ENCODE measurements at regions not wholly inside any gene's neighbourhood (a gene's known extent, or its start where the extent isn't known, plus 50 kb on each side); places are given as distances from the start of the nearest gene placed in this dataset.
A peak's percentile ranks its signal among the peaks of the same experiment; 100 is the strongest.
"Not testable (repeated sequence)": the region's sequence is repeated elsewhere in the genome, so short reads cannot be mapped to it uniquely, and the experiment has no call there.

- no peak for DNase-seq (ENCODE audit: low read depth)
- H3K4me3 ChIP-seq (ENCODE audit: low read depth, low read length), result peak overlapping the region; percentile 69
- no peak for TF ChIP-seq CTCF (IDR thresholded peaks at IDR 0.05; ENCODE audit: insufficient read depth, low read depth, low read length)
These were observed 92.8 kb upstream of the BTN3A2 start for GRCh38 chr6:26272171-26272637.

DNA sequence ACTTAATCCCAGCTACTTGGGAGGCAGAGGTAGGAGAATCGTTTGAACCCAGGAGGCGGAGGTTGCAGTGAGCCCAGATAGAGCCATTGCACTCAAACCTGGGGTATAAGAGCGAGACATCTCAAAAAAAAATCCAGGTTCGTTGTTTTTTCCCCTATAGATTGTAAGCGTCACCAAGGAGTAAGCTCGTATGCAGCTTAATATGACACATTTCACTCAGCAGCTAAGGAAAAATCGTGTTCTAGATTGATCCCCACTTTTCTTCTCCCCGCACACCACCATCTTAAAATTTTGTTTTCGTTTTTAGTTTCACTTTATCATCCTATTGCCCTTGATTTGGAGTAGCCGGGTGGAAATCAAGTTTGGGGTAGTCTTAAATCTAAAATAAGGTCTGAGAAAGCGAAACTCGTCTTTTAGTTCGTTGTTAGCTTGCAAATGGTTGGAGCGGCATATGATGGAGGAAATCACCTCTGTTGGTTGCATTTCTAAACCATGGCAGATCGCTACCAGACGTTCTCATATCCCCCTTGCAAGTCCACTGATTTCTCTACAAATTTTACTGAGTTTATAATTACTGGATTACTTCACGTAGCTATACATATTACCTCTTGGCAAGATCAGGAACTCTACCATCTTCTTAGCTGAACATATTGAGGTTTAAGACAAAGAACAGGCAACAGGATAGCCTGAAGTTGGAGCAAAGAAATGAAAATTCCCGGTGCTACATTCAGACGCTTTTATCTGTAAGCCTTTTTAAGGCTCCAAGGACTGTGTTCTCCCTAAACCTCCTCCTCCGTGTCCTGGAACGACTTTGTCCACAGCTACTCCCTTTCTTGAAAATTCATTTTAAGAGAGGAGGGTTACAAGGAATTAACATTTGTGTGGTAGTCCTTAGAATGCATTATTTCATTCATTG is 91.1 kb upstream of the BTN3A2 start:
- peak; percentile 61 for DNase-seq (ENCODE audit: low read depth)
- peak overlapping the region; percentile 69 for H3K4me3 ChIP-seq (ENCODE audit: low read depth, low read length)
- no peak for TF ChIP-seq CTCF (IDR thresholded peaks at IDR 0.05; ENCODE audit: insufficient read depth, low read depth, low read length)

- TF ChIP-seq CTCF (IDR thresholded peaks at IDR 0.05; ENCODE audit: insufficient read depth, low read depth, low read length), result no peak
- DNase-seq (ENCODE audit: low read depth), result no peak
- H3K4me3 ChIP-seq (ENCODE audit: low read depth, low read length), result no peak overlapping the region
These were observed 89.3 kb upstream of the BTN3A2 start for GRCh38 chr6:26275663-26276062.

GRCh38 chr6:26276841-26277648 is 88.0 kb upstream of the BTN3A2 start:
- TF ChIP-seq CTCF (IDR thresholded peaks at IDR 0.05; ENCODE audit: insufficient read depth, low read depth, low read length), result no peak
- no peak for DNase-seq (ENCODE audit: low read depth)
- H3K4me3 ChIP-seq (ENCODE audit: low read depth, low read length), result no peak overlapping the region

DNA sequence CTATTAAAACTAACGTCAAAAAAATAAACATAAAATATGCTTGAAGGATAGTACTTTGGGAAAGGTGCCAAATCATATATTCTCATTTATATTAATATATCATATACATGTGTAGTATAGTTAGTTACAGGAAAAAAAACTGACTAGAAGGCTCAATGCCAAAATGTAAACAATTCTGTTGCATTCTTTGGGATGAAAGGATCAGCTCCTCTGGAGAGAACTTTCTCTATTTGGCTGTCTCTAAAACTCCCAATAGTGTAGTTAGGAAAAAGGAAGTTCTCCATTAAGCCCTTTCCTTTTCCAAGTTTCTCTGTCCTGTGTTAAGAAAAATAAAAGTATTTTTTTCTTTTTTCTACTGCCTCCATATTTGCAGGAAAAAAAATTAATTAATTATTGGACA is 86.5 kb upstream of the BTN3A2 start:
- DNase-seq (ENCODE audit: low read depth), result no peak
- TF ChIP-seq CTCF (IDR thresholded peaks at IDR 0.05; ENCODE audit: insufficient read depth, low read depth, low read length), result no peak
- H3K4me3 ChIP-seq (ENCODE audit: low read depth, low read length), result no peak overlapping the region

GRCh38 chr6:26279371-26279770 is 85.6 kb upstream of the BTN3A2 start:
- not testable (repeated sequence) for H3K4me3 ChIP-seq (ENCODE audit: low read depth, low read length); DNase-seq (ENCODE audit: low read depth)

DNA sequence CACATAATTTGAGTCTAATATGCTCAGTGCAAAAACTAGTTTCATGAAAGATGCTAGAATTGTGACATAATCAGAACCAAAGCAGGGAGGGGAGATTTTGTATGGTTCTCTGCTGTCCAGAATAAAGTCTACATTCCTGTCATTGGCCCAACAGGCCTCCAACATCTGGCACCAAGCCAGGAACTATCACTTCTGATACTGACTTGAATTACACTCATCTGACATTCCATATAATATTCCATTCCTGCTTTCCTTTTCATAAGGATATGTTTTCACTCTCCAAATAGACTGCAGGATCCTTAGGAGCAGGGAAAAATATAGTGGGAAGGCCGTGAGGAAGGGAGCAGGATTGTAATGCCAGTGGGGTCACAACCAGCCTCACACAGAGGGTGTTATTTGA is 84.6 kb upstream of the BTN3A2 start:
- no peak overlapping the region for H3K4me3 ChIP-seq (ENCODE audit: low read depth, low read length)
- no peak for TF ChIP-seq CTCF (IDR thresholded peaks at IDR 0.05; ENCODE audit: insufficient read depth, low read depth, low read length)
- DNase-seq (ENCODE audit: low read depth), result no peak
